Activated CD4-positive, alpha-beta T cell treated with anti-CD3 and anti-CD28 coated beads, Interleukin-2, amount 10 ng/mL, durations not matched to agents 24 days and 14 days (primary cell): ENCODE measurements at regions not wholly inside any gene's neighbourhood (a gene's known extent, or its start where the extent isn't known, plus 50 kb on each side); places are given as distances from the start of the nearest gene placed in this dataset.

ENCODE experiments used
- DNase-seq: peaks from one replicate; pipeline ENCODE4 v3.0.0; 2022
- H3K27ac Mint-ChIP-seq: one replicate; pipeline ENCODE4 v1.8.0; 2022; ENCODE audit warnings: mild to moderate bottlenecking, mixed read lengths
- H3K27me3 Mint-ChIP-seq: one replicate; pipeline ENCODE4 v1.8.0; 2022; ENCODE audit warnings: mixed read lengths
- H3K36me3 Mint-ChIP-seq: one replicate; pipeline ENCODE4 v1.8.0; 2022; ENCODE audit warnings: low read depth, mild to moderate bottlenecking, mixed read lengths
- H3K4me1 Mint-ChIP-seq: one replicate; pipeline ENCODE4 v1.8.0; 2021; ENCODE audit warnings: mixed read lengths
- H3K4me3 Mint-ChIP-seq: one replicate; pipeline ENCODE4 v1.8.0; 2022; ENCODE audit warnings: mild to moderate bottlenecking, moderate library complexity, mixed read lengths
- H3K9me3 Mint-ChIP-seq: one replicate; pipeline ENCODE4 v1.8.0; 2021; ENCODE audit warnings: mixed read lengths
- intact Hi-C: fragments of 100-400 bp; cut with micrococcal nuclease; formaldehyde crosslinking; loops from one replicate; pipeline ENCODE4 v1.15.1; 2023

GRCh38 chr2:180508458-180508857 lies 471.9 kb upstream of the UBE2E3 start:
- no peaks in the 10 kb centered on the region for H3K4me1 Mint-ChIP-seq
- no peaks in the 10 kb centered on the region for H3K36me3 Mint-ChIP-seq
- H3K27ac Mint-ChIP-seq: no peak overlapping the region
- no peaks in the 10 kb centered on the region for H3K27me3 Mint-ChIP-seq
- intact Hi-C loops: no loop called here
- DNase-seq: no peak
- no peaks in the 10 kb centered on the region for H3K9me3 Mint-ChIP-seq
- no peak overlapping the region for H3K4me3 Mint-ChIP-seq

GRCh38 chr2:180507028-180507427 lies 473.4 kb upstream of the UBE2E3 start:
- no peaks in the 10 kb centered on the region for H3K9me3 Mint-ChIP-seq
- no peak for DNase-seq
- no peaks in the 10 kb centered on the region for H3K4me1 Mint-ChIP-seq
- no peak overlapping the region for H3K4me3 Mint-ChIP-seq
- H3K36me3 Mint-ChIP-seq: no peaks in the 10 kb centered on the region
- H3K27me3 Mint-ChIP-seq: no peaks in the 10 kb centered on the region
- no peak overlapping the region for H3K27ac Mint-ChIP-seq
- intact Hi-C loops: no loop called here

- no peaks in the 10 kb centered on the region for H3K36me3 Mint-ChIP-seq
- no peak for DNase-seq
- H3K9me3 Mint-ChIP-seq: no peaks in the 10 kb centered on the region
- H3K27me3 Mint-ChIP-seq: no peaks in the 10 kb centered on the region
- H3K27ac Mint-ChIP-seq: no peak overlapping the region
- H3K4me3 Mint-ChIP-seq: no peak overlapping the region
- H3K4me1 Mint-ChIP-seq: no peaks in the 10 kb centered on the region
- intact Hi-C loops: no loop called here
Observed at GRCh38 chr2:180505203-180505602, 475.2 kb upstream of the UBE2E3 start.

GRCh38 chr2:180497621-180498152 lies 482.7 kb upstream of the UBE2E3 start:
- DNase-seq: no peak
- Mint-ChIP-seq H3K9me3 (no peaks in the 10 kb centered on the region), H3K36me3 (no peaks in the 10 kb centered on the region), H3K4me3 (no peak overlapping the region), H3K27ac (no peak overlapping the region), H3K4me1 (no peaks in the 10 kb centered on the region), H3K27me3 (no peaks in the 10 kb centered on the region)
- intact Hi-C loops: no loop called here

- no peaks in the 10 kb centered on the region for H3K4me1 Mint-ChIP-seq
- no peaks in the 10 kb centered on the region for H3K36me3 Mint-ChIP-seq
- H3K9me3 Mint-ChIP-seq: no peaks in the 10 kb centered on the region
- intact Hi-C loops: no loop called here
- DNase-seq: no peak
- H3K27ac Mint-ChIP-seq: no peak overlapping the region
- no peaks in the 10 kb centered on the region for H3K27me3 Mint-ChIP-seq
- no peak overlapping the region for H3K4me3 Mint-ChIP-seq
Observed at GRCh38 chr2:180495606-180496005, 484.8 kb upstream of the UBE2E3 start.

- DNase-seq: no peak
- Mint-ChIP-seq H3K27me3 (no peaks in the 10 kb centered on the region), H3K4me1 (no peaks in the 10 kb centered on the region), H3K27ac (no peak overlapping the region), H3K36me3 (no peaks in the 10 kb centered on the region), H3K4me3 (no peak overlapping the region), H3K9me3 (no peaks in the 10 kb centered on the region)
- intact Hi-C loops: no loop called here
Observed at GRCh38 chr2:180494286-180494685, 486.1 kb upstream of the UBE2E3 start.

- H3K27ac Mint-ChIP-seq: no peak overlapping the region
- H3K4me1 Mint-ChIP-seq: no peaks in the 10 kb centered on the region
- H3K36me3 Mint-ChIP-seq: no peaks in the 10 kb centered on the region
- H3K27me3 Mint-ChIP-seq: no peaks in the 10 kb centered on the region
- no peak for DNase-seq
- intact Hi-C loops: no loop called here
- no peak overlapping the region for H3K4me3 Mint-ChIP-seq
- no peaks in the 10 kb centered on the region for H3K9me3 Mint-ChIP-seq
Observed at GRCh38 chr2:180482696-180483095, 475.6 kb upstream of the CWC22 start.

GRCh38 chr2:180481998-180482397 lies 474.9 kb upstream of the CWC22 start:
- Mint-ChIP-seq H3K4me1 (no peaks in the 10 kb centered on the region), H3K27me3 (no peaks in the 10 kb centered on the region), H3K27ac (no peak overlapping the region), H3K4me3 (no peak overlapping the region), H3K9me3 (no peaks in the 10 kb centered on the region), H3K36me3 (no peaks in the 10 kb centered on the region)
- intact Hi-C loops: no loop called here
- no peak for DNase-seq

- H3K4me3 Mint-ChIP-seq: no peak overlapping the region
- intact Hi-C loops: no loop called here
- DNase-seq: no peak
- H3K27ac Mint-ChIP-seq: no peak overlapping the region
- H3K4me1 Mint-ChIP-seq: no peaks in the 10 kb centered on the region
- no peaks in the 10 kb centered on the region for H3K9me3 Mint-ChIP-seq
- H3K36me3 Mint-ChIP-seq: no peaks in the 10 kb centered on the region
- no peaks in the 10 kb centered on the region for H3K27me3 Mint-ChIP-seq
Observed at GRCh38 chr2:180478883-180479282, 471.8 kb upstream of the CWC22 start.

GRCh38 chr2:180474716-180475115 lies 467.6 kb upstream of the CWC22 start:
- H3K4me3 Mint-ChIP-seq: no peak overlapping the region
- no peak for DNase-seq
- intact Hi-C loops: no loop called here
- no peaks in the 10 kb centered on the region for H3K9me3 Mint-ChIP-seq
- H3K36me3 Mint-ChIP-seq: no peaks in the 10 kb centered on the region
- no peaks in the 10 kb centered on the region for H3K4me1 Mint-ChIP-seq
- H3K27ac Mint-ChIP-seq: no peak overlapping the region
- no peaks in the 10 kb centered on the region for H3K27me3 Mint-ChIP-seq

GRCh38 chr2:180473456-180473855 lies 466.4 kb upstream of the CWC22 start:
- Mint-ChIP-seq H3K27me3 (no peaks in the 10 kb centered on the region), H3K4me3 (no peak overlapping the region), H3K36me3 (no peaks in the 10 kb centered on the region), H3K27ac (no peak overlapping the region), H3K9me3 (no peaks in the 10 kb centered on the region), H3K4me1 (no peaks in the 10 kb centered on the region)
- DNase-seq: no peak
- intact Hi-C loops: no loop called here

GRCh38 chr2:180472133-180472532 lies 465.0 kb upstream of the CWC22 start:
- Mint-ChIP-seq H3K9me3 (no peaks in the 10 kb centered on the region), H3K36me3 (no peaks in the 10 kb centered on the region), H3K4me3 (no peak overlapping the region), H3K4me1 (no peaks in the 10 kb centered on the region), H3K27ac (no peak overlapping the region), H3K27me3 (no peaks in the 10 kb centered on the region)
- DNase-seq: no peak
- intact Hi-C loops: no loop called here

- Mint-ChIP-seq H3K9me3 (no peaks in the 10 kb centered on the region), H3K4me3 (no peak overlapping the region), H3K4me1 (no peaks in the 10 kb centered on the region), H3K27me3 (no peaks in the 10 kb centered on the region), H3K27ac (no peak overlapping the region), H3K36me3 (no peaks in the 10 kb centered on the region)
- intact Hi-C loops: no loop called here
- DNase-seq: no peak
Observed at GRCh38 chr2:180463608-180464007, 456.5 kb upstream of the CWC22 start.

GRCh38 chr2:180461761-180462160 lies 454.7 kb upstream of the CWC22 start:
- Mint-ChIP-seq H3K4me1 (no peaks in the 10 kb centered on the region), H3K4me3 (no peak overlapping the region), H3K36me3 (no peaks in the 10 kb centered on the region), H3K27me3 (no peaks in the 10 kb centered on the region), H3K27ac (no peak overlapping the region), H3K9me3 (no peaks in the 10 kb centered on the region)
- intact Hi-C loops: no loop called here
- DNase-seq: no peak

- no peaks in the 10 kb centered on the region for H3K36me3 Mint-ChIP-seq
- no peak overlapping the region for H3K4me3 Mint-ChIP-seq
- no peak overlapping the region for H3K27ac Mint-ChIP-seq
- H3K27me3 Mint-ChIP-seq: no peaks in the 10 kb centered on the region
- intact Hi-C loops: no loop called here
- H3K4me1 Mint-ChIP-seq: no peaks in the 10 kb centered on the region
- no peak for DNase-seq
- H3K9me3 Mint-ChIP-seq: no peaks in the 10 kb centered on the region
Observed at GRCh38 chr2:180456801-180457200, 449.7 kb upstream of the CWC22 start.
